ENCODE measurements at regions not wholly inside any gene's neighbourhood (a gene's known extent, or its start where the extent isn't known, plus 50 kb on each side); places are given as distances from the start of the nearest gene placed in this dataset.

DNA sequence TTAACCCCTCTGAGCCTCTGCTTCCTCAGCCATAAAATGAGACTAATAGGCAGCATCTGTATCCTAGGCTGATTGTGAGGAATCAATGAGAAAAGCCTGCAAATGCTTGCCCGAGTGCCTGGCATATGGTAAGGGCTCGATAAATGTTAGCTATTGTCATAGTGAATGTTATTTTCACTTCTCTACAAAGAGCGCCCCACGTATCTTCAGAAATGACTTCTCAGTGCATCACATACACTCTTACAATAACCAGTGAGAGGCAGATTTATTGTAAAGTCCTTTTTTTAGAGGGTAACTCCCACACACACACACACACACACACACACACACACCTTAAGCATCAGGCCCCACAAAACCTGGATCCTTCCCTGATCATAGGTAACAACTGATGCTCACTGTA, 60.5 kb upstream of the SPATA12 start:
- no peaks in the 10 kb centered on the region for H4K20me1 ChIP-seq (ENCODE audit: insufficient read depth, low read depth, low read length)
- no peaks in the 10 kb centered on the region for H3K9me2 ChIP-seq (replicated peaks; ENCODE audit: insufficient read depth, low read length)
- H2AFZ ChIP-seq (ENCODE audit: low read length) = no peak overlapping the region
- H3K9ac ChIP-seq (ENCODE audit: low read length) = no peak overlapping the region
- no peak for DNase-seq
- peaks cover 19% of the 10 kb centered on the region for H3K4me1 ChIP-seq (ENCODE audit: low read length)
- no peak overlapping the region for H3K4me2 ChIP-seq (ENCODE audit: low read depth, low read length, poor library complexity, severe bottlenecking)
- H3K9me3 ChIP-seq (ENCODE audit: low read length) = no peaks in the 10 kb centered on the region
- H3K36me3 ChIP-seq (ENCODE audit: insufficient read depth, low read length) = no peaks in the 10 kb centered on the region
- H3K79me2 ChIP-seq (ENCODE audit: low read length) = no peaks in the 10 kb centered on the region
- no peak overlapping the region for H3K27ac ChIP-seq (ENCODE audit: low read length)
- no peak overlapping the region for H3K4me3 ChIP-seq (ENCODE audit: low read length)
- H3K27me3 ChIP-seq (ENCODE audit: low read length) = no peaks in the 10 kb centered on the region

DNA sequence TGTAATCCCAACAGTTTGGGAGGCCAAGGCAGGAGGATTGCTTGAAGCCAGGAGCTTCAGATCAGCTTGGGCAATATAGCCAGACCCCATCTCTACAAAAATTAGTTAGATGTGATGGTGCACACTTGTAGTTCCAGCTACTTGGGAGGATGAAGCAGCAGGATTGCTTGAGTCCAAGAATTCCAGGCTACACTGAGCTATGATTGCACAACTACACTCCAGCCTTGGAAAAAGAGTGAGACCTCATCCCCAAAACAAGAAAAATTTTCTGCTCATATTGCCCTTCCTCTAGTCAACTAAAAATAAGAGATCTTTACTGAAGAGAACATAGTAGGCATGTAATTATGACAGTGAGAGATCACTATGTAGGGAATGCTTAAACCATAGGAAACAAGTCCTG, 60.9 kb upstream of the SPATA12 start:
- no peak for DNase-seq
- H3K36me3 ChIP-seq (ENCODE audit: insufficient read depth, low read length) = no peaks in the 10 kb centered on the region
- peaks cover 21% of the 10 kb centered on the region for H3K4me1 ChIP-seq (ENCODE audit: low read length)
- no peaks in the 10 kb centered on the region for H3K9me2 ChIP-seq (replicated peaks; ENCODE audit: insufficient read depth, low read length)
- no peak overlapping the region for H3K9ac ChIP-seq (ENCODE audit: low read length)
- no peaks in the 10 kb centered on the region for H3K27me3 ChIP-seq (ENCODE audit: low read length)
- H3K9me3 ChIP-seq (ENCODE audit: low read length) = no peaks in the 10 kb centered on the region
- no peak overlapping the region for H2AFZ ChIP-seq (ENCODE audit: low read length)
- H3K27ac ChIP-seq (ENCODE audit: low read length) = no peak overlapping the region
- H4K20me1 ChIP-seq (ENCODE audit: insufficient read depth, low read depth, low read length) = no peaks in the 10 kb centered on the region
- no peaks in the 10 kb centered on the region for H3K79me2 ChIP-seq (ENCODE audit: low read length)
- H3K4me2 ChIP-seq (ENCODE audit: low read depth, low read length, poor library complexity, severe bottlenecking) = no peak overlapping the region
- H3K4me3 ChIP-seq (ENCODE audit: low read length) = no peak overlapping the region

DNA sequence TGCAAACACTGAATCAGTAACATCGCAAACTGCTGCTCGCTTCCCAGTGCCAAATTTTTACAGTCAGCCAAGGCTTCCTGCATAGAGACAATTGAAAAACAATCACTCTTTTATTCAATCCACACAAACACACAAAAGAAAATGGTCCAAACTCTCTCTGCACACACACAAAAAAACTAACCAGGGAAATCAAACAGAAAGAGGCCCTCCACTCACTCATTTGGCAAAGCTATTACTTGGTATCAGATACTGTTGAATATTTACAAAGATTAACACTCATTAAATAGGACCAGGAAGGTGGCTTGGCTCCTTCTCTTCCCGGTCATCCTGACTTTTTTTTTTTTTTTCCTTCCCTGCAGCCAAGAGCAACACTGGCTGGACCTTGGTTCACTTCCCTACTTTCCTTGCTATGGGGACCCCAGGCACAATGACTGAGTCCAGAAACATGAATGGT, 62.4 kb upstream of the SPATA12 start:
- Histone ChIP-seq H3K27me3 (ENCODE audit: low read length) (no peaks in the 10 kb centered on the region), H2AFZ (ENCODE audit: low read length) (no peak overlapping the region), H3K4me3 (ENCODE audit: low read length) (no peak overlapping the region), H3K9me2 (replicated peaks; ENCODE audit: insufficient read depth, low read length) (no peaks in the 10 kb centered on the region), H3K4me2 (ENCODE audit: low read depth, low read length, poor library complexity, severe bottlenecking) (no peak overlapping the region), H3K79me2 (ENCODE audit: low read length) (no peaks in the 10 kb centered on the region), H4K20me1 (ENCODE audit: insufficient read depth, low read depth, low read length) (no peaks in the 10 kb centered on the region), H3K9ac (ENCODE audit: low read length) (no peak overlapping the region), H3K4me1 (ENCODE audit: low read length) (peaks cover 18% of the 10 kb centered on the region), H3K27ac (ENCODE audit: low read length) (no peak overlapping the region), H3K9me3 (ENCODE audit: low read length) (no peaks in the 10 kb centered on the region), H3K36me3 (ENCODE audit: insufficient read depth, low read length) (no peaks in the 10 kb centered on the region)
- no peak for DNase-seq

DNA sequence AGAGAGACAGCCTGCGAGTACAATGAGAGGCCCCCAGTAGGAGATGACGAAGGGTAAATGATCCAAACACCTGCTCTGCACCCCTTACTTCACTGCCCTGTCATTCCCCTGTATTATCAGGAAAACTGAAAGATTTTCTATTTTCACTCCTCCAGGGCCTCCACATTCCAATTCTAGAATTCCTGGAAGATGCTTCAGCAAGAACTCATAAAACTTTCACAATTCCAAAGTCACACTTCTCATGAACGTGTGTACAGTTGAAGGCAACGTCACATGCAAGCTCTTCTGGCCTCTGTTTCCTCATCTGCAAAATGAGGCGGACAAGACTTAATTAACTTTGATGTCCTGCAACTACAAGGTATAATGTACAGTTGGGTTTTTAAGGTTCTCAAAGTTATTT, 62.8 kb upstream of the SPATA12 start:
- no peak for DNase-seq
- Histone ChIP-seq H3K4me2 (ENCODE audit: low read depth, low read length, poor library complexity, severe bottlenecking) (no peak overlapping the region), H3K4me3 (ENCODE audit: low read length) (no peak overlapping the region)

DNA sequence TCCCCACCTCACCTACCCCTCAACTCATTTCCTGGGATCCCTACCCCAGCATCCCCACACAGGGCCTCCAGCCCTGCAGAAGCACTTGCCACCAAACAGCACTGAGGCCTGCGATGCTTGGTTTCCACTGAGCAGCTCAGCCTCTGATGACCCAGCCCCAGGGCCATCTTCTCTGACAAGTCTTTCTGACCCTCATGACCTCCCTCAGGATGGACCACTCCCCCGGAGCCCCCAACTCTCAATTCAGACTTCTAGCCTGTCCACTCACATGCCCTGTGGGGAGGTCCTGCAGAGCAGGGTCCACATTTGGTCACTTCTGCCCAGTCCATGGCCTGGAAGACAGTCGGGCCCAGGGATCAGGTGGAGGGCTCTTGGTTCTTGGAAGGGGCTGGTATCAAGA, 63.4 kb upstream of the SPATA12 start:
- Histone ChIP-seq H3K9me3 (ENCODE audit: low read length) (no peaks in the 10 kb centered on the region), H3K9ac (ENCODE audit: low read length) (no peak overlapping the region), H3K27ac (ENCODE audit: low read length) (no peak overlapping the region), H3K4me1 (ENCODE audit: low read length) (peaks cover 23% of the 10 kb centered on the region), H3K9me2 (replicated peaks; ENCODE audit: insufficient read depth, low read length) (no peaks in the 10 kb centered on the region), H3K4me3 (ENCODE audit: low read length) (no peak overlapping the region), H3K27me3 (ENCODE audit: low read length) (no peaks in the 10 kb centered on the region), H3K4me2 (ENCODE audit: low read depth, low read length, poor library complexity, severe bottlenecking) (no peak overlapping the region), H3K79me2 (ENCODE audit: low read length) (no peaks in the 10 kb centered on the region), H2AFZ (ENCODE audit: low read length) (no peak overlapping the region), H3K36me3 (ENCODE audit: insufficient read depth, low read length) (no peaks in the 10 kb centered on the region), H4K20me1 (ENCODE audit: insufficient read depth, low read depth, low read length) (no peaks in the 10 kb centered on the region)
- DNase-seq = no peak

More for the DNA sequence above, 62.8 kb upstream of the SPATA12 start:
- no peak overlapping the region for H3K9ac ChIP-seq (ENCODE audit: low read length)
- no peaks in the 10 kb centered on the region for H3K27me3 ChIP-seq (ENCODE audit: low read length)
- no peak overlapping the region for H2AFZ ChIP-seq (ENCODE audit: low read length)
- no peaks in the 10 kb centered on the region for H3K9me3 ChIP-seq (ENCODE audit: low read length)
- no peaks in the 10 kb centered on the region for H3K79me2 ChIP-seq (ENCODE audit: low read length)
- H3K36me3 ChIP-seq (ENCODE audit: insufficient read depth, low read length) = no peaks in the 10 kb centered on the region
- H3K4me1 ChIP-seq (ENCODE audit: low read length) = peaks cover 18% of the 10 kb centered on the region
- no peak overlapping the region for H3K27ac ChIP-seq (ENCODE audit: low read length)
- H3K9me2 ChIP-seq (replicated peaks; ENCODE audit: insufficient read depth, low read length) = no peaks in the 10 kb centered on the region
- no peaks in the 10 kb centered on the region for H4K20me1 ChIP-seq (ENCODE audit: insufficient read depth, low read depth, low read length)

DNA sequence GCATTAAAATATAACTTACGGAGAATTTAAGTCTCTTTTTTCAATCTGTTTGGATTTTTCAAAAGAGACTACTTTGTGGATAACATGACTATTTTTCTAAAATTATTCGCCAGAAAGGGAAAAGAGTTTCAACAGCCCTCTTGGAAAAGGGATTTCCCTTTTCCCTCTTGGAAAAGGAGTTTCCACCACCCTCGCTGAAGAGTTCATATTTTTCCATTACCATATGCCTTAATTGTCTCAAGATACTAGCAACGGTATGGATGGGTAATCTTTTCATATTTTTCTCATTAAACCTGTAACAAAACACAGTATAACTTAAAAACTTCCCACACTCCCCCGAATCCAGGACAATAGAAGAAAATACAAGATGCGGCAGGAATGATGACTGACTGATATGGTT, 66.1 kb upstream of the SPATA12 start:
- H3K27me3 ChIP-seq (ENCODE audit: low read length) = no peaks in the 10 kb centered on the region
- H3K9me3 ChIP-seq (ENCODE audit: low read length) = no peaks in the 10 kb centered on the region
- H3K36me3 ChIP-seq (ENCODE audit: insufficient read depth, low read length) = no peaks in the 10 kb centered on the region
- no peak overlapping the region for H3K4me3 ChIP-seq (ENCODE audit: low read length)
- no peak overlapping the region for H3K9ac ChIP-seq (ENCODE audit: low read length)
- H2AFZ ChIP-seq (ENCODE audit: low read length) = no peak overlapping the region
- H4K20me1 ChIP-seq (ENCODE audit: insufficient read depth, low read depth, low read length) = no peaks in the 10 kb centered on the region
- no peaks in the 10 kb centered on the region for H3K9me2 ChIP-seq (replicated peaks; ENCODE audit: insufficient read depth, low read length)
- no peak for DNase-seq
- H3K4me2 ChIP-seq (ENCODE audit: low read depth, low read length, poor library complexity, severe bottlenecking) = no peak overlapping the region
- no peaks in the 10 kb centered on the region for H3K79me2 ChIP-seq (ENCODE audit: low read length)
- no peak overlapping the region for H3K27ac ChIP-seq (ENCODE audit: low read length)
- H3K4me1 ChIP-seq (ENCODE audit: low read length) = peaks cover 24% of the 10 kb centered on the region

DNA sequence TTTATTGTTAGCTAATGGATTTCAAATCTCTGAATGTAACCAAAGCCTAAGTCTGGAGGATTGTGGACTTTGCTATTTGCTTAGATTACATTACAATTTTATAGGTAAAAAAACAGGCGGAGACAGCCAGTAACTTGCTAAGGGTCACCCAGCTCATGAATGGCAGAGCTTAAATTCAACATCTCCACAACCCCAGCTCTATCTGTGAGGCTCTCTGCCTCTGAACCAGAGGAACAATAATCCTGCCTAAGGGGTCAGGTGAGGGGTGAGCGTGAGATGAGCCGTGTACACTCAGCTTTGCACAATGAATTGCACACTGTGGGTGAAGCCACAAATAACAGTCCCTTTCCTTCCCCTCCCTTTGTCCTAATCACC, 69.8 kb upstream of the SPATA12 start:
- Histone ChIP-seq H3K4me2 (ENCODE audit: low read depth, low read length, poor library complexity, severe bottlenecking) (no peak overlapping the region), H3K27ac (ENCODE audit: low read length) (no peak overlapping the region), H2AFZ (ENCODE audit: low read length) (no peak overlapping the region), H3K9me3 (ENCODE audit: low read length) (no peaks in the 10 kb centered on the region), H3K4me3 (ENCODE audit: low read length) (no peak overlapping the region), H4K20me1 (ENCODE audit: insufficient read depth, low read depth, low read length) (no peaks in the 10 kb centered on the region), H3K4me1 (ENCODE audit: low read length) (peaks cover 51% of the 10 kb centered on the region), H3K27me3 (ENCODE audit: low read length) (no peaks in the 10 kb centered on the region), H3K9ac (ENCODE audit: low read length) (no peak overlapping the region), H3K36me3 (ENCODE audit: insufficient read depth, low read length) (no peaks in the 10 kb centered on the region), H3K79me2 (ENCODE audit: low read length) (no peaks in the 10 kb centered on the region), H3K9me2 (replicated peaks; ENCODE audit: insufficient read depth, low read length) (no peaks in the 10 kb centered on the region)
- no peak for DNase-seq

DNA sequence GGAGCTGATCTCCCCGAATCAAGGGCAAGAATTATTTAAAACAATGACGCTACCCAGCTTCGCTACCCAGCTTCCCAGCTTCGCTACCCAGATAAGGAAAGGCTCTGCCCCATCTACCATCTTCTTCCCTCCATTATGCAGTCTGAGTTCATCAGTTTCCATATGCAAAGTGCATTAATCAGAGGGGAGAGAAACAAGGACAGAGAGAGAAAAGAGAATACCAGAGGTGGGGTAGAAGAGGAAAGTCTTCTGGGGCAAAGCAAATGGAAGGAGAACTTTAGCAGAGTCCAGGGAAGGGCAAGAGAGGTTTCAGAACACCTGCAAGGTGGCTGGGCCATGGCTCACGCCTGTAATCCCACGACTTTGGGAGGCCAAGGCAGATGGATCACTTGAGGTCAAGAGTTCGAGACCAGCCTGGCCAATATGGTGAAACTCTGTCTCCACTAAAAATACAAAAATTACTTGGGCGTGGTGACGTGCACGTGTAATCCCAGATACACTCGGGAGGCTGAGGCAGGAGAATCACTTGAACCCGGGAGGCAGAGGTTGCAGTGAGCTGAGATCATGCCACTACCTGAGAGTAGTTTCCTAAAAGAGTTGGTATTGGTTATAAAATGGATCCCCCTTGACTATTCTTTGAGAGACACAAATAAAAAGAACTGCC, 70.4 kb upstream of the SPATA12 start:
- peaks cover 50% of the 10 kb centered on the region for H3K4me1 ChIP-seq (ENCODE audit: low read length)
- H3K27ac ChIP-seq (ENCODE audit: low read length) = no peak overlapping the region
- H3K9ac ChIP-seq (ENCODE audit: low read length) = no peak overlapping the region
- no peak for DNase-seq
- no peaks in the 10 kb centered on the region for H4K20me1 ChIP-seq (ENCODE audit: insufficient read depth, low read depth, low read length)
- H3K4me2 ChIP-seq (ENCODE audit: low read depth, low read length, poor library complexity, severe bottlenecking) = no peak overlapping the region
- H3K36me3 ChIP-seq (ENCODE audit: insufficient read depth, low read length) = no peaks in the 10 kb centered on the region
- H3K4me3 ChIP-seq (ENCODE audit: low read length) = no peak overlapping the region
- no peaks in the 10 kb centered on the region for H3K27me3 ChIP-seq (ENCODE audit: low read length)
- H3K9me2 ChIP-seq (replicated peaks; ENCODE audit: insufficient read depth, low read length) = no peaks in the 10 kb centered on the region
- H3K79me2 ChIP-seq (ENCODE audit: low read length) = no peaks in the 10 kb centered on the region
- H2AFZ ChIP-seq (ENCODE audit: low read length) = no peak overlapping the region
- no peaks in the 10 kb centered on the region for H3K9me3 ChIP-seq (ENCODE audit: low read length)
